ENCODE measurements at regions not wholly inside any gene's neighbourhood (a gene's known extent, or its start where the extent isn't known, plus 50 kb on each side); places are given as distances from the start of the nearest gene placed in this dataset.

- no peak overlapping the region for H2AK5ac ChIP-seq (ENCODE audit: insufficient read length, low read length)
- no peaks in the 10 kb centered on the region for H3K27me3 ChIP-seq (ENCODE audit: insufficient read depth, low read length)
- H4K91ac ChIP-seq (ENCODE audit: insufficient read length, low read depth, low read length), result no peak overlapping the region
- no CpG with 5 or more reads among the region's 9 CpGs for WGBS (ENCODE audit: extremely low coverage, insufficient read length, low lambda C conversion rate)
- no peak overlapping the region for H3K27ac ChIP-seq (ENCODE audit: insufficient read length, low read depth, low read length)
- no peak overlapping the region for H3K4me2 ChIP-seq (ENCODE audit: insufficient read depth, insufficient read length, low read length)
- DNase-seq, result no peak
- Mint-ChIP-seq H3K9me3 (no peaks in the 10 kb centered on the region; a peak in 1 of 5 replicates), H3K27ac (no peak overlapping the region), H3K4me1 (peaks cover 15 to 24% of the 10 kb centered on the region in 2 experiments), H3K4me3 (no peak overlapping the region), H3K36me3 (ENCODE audit: insufficient read depth in 1 of 3, low read depth in 3 of 3) (peaks cover 0 to 2% (median 2%) of the 10 kb centered on the region in 3 experiments; a peak in 2 of 7 replicates), H3K27me3 (ENCODE audit: low read depth) (no peaks in the 10 kb centered on the region)
- H4K5ac ChIP-seq (ENCODE audit: insufficient read length, low read depth, low read length), result no peak overlapping the region
- no peak overlapping the region for H2BK15ac ChIP-seq (ENCODE audit: low read depth, low read length)
- H3K4ac ChIP-seq (ENCODE audit: low read depth, low read length), result no peak overlapping the region
- no peak overlapping the region for H3K14ac ChIP-seq (ENCODE audit: insufficient read depth, low read length)
- no peaks in the 10 kb centered on the region for H4K20me1 ChIP-seq (ENCODE audit: control insufficient read depth, insufficient read depth, insufficient read length)
- no peak overlapping the region for H3T11ph ChIP-seq (ENCODE audit: low read length)
- no peaks in the 10 kb centered on the region; the same call in none of the 2 replicates for H3K4me1 ChIP-seq (ENCODE audit: insufficient read depth, low read length)
- no peak overlapping the region for H4K8ac ChIP-seq (replicated peaks; ENCODE audit: insufficient read length, low read depth, low read length)
- no peak overlapping the region for H3K18ac ChIP-seq (ENCODE audit: insufficient read length, low read depth, low read length)
- no peak for TF ChIP-seq CTCF (conservative IDR thresholded peaks at IDR 0.05)
- H2BK120ac ChIP-seq (ENCODE audit: low read depth, low read length, poor library complexity, severe bottlenecking), result no peak overlapping the region
- H3K23me2 ChIP-seq (ENCODE audit: insufficient read length, low read depth, low read length, poor library complexity, severe bottlenecking), result no peaks in the 10 kb centered on the region
- no peak overlapping the region for H2BK20ac ChIP-seq (ENCODE audit: low read depth, low read length, poor library complexity, severe bottlenecking)
- H2AFZ ChIP-seq (ENCODE audit: low read length), result no peak overlapping the region
- no peak overlapping the region for H3K9ac ChIP-seq (ENCODE audit: extremely low read depth, insufficient read length, low read length)
- no peaks in the 10 kb centered on the region for H3K79me2 ChIP-seq (ENCODE audit: insufficient read depth, low read length)
- H3K79me1 ChIP-seq (ENCODE audit: insufficient read depth, low read depth, low read length, poor library complexity, severe bottlenecking), result no peaks in the 10 kb centered on the region
- no peak overlapping the region for H3K23ac ChIP-seq (ENCODE audit: insufficient read length, low read depth, low read length)
- no peak overlapping the region for H2BK12ac ChIP-seq (ENCODE audit: insufficient read length, low read depth, low read length)
- H2BK5ac ChIP-seq (ENCODE audit: insufficient read length, low read length), result no peak overlapping the region
- no peak overlapping the region for H3K56ac ChIP-seq (ENCODE audit: insufficient read length, low read depth, low read length)
- no peaks in the 10 kb centered on the region for H3K9me3 ChIP-seq (ENCODE audit: control insufficient read depth, low read depth, low read length)
Observed at GRCh38 chr3:187997946-187998561, 155.9 kb upstream of the LPP start.

All from H9 (cell line).